GM12864 (cell line): ENCODE measurements at regions not wholly inside any gene's neighbourhood (a gene's known extent, or its start where the extent isn't known, plus 50 kb on each side); places are given as distances from the start of the nearest gene placed in this dataset.

Experiments used
- DNase-seq: peaks from one replicate; pipeline ENCODE4 v3.0.0-alpha.2; 2011; ENCODE audit warnings: low read depth
- H3K4me3 ChIP-seq: 2 replicates; pipeline ENCODE4 v1.5.1; 2011; ENCODE audit warnings: mild to moderate bottlenecking, low read depth, low read length, control low read depth
- CTCF ChIP-seq: IDR thresholded peaks from 2 replicates; pipeline ENCODE4 v1.5.1; 2011; ENCODE audit warnings: low read depth, mild to moderate bottlenecking, moderate library complexity, low read length, control low read depth, inconsistent platforms; ENCODE audit errors: missing control alignments

- H3K4me3 ChIP-seq, result no peak overlapping the region
- DNase-seq, result no peak
- no peak for TF ChIP-seq CTCF
Measured at GRCh38 chr13:33372251-33372919, 86.8 kb upstream of the STARD13 start.

- no peak for TF ChIP-seq CTCF
- H3K4me3 ChIP-seq, result no peak overlapping the region
- DNase-seq, result no peak
Measured at GRCh38 chr13:33373624-33374023, 88.1 kb upstream of the STARD13 start.

GRCh38 chr13:33375421-33375820 is 89.9 kb upstream of the STARD13 start:
- no peak overlapping the region for H3K4me3 ChIP-seq
- TF ChIP-seq CTCF, result no peak
- DNase-seq, result no peak

GRCh38 chr13:33376212-33376611 is 90.7 kb upstream of the STARD13 start:
- H3K4me3 ChIP-seq, result no peak overlapping the region
- TF ChIP-seq CTCF, result no peak
- no peak for DNase-seq

GRCh38 chr13:33377411-33377810 is 91.9 kb upstream of the STARD13 start:
- DNase-seq, result no peak
- TF ChIP-seq CTCF, result no peak
- no peak overlapping the region for H3K4me3 ChIP-seq

- no peak overlapping the region for H3K4me3 ChIP-seq
- DNase-seq, result no peak
- no peak for TF ChIP-seq CTCF
Measured at GRCh38 chr13:33377825-33378224, 92.3 kb upstream of the STARD13 start.

- no peak for TF ChIP-seq CTCF
- no peak for DNase-seq
- no peak overlapping the region for H3K4me3 ChIP-seq
Measured at GRCh38 chr13:33379608-33380007, 94.1 kb upstream of the STARD13 start.
